Heart left ventricle (tissue), 13 donors: ENCODE measurements at regions not wholly inside any gene's neighbourhood (a gene's known extent, or its start where the extent isn't known, plus 50 kb on each side); places are given as distances from the start of the nearest gene placed in this dataset.

Experiments used
- CTCF ChIP-seq, 12 donors: fragments of 200-600 bp; sonication (generic) in 4 of 12; IDR thresholded peaks; one replicate each; pipeline versions ENCODE4 v1.5.0 to v1.8.0; 2018 to 2022; ENCODE audit warnings: antibody characterized with exemption in 12 of 12, mild to moderate bottlenecking in 5 of 12
- POLR2A ChIP-seq, 2 donors: fragments of 450-650 bp; IDR thresholded peaks; one replicate each; pipeline ENCODE4 v1.6.1; 2017; ENCODE audit warnings: antibody characterized with exemption in 2 of 2, mild to moderate bottlenecking in 2 of 2, moderate library complexity in 2 of 2
- donor health status: ischemic (EF 13 %, LVEDD 7.1; RV severe dilation, severe dysfunction).
- donor health status: DM: no; HTN: yes; CAD: no.
- donor health status: DM: no; HTN: no; CAD: no.
- donor health status: ischemic (EF 25% LVEDD 6.9; RV normal size, moderate dysfunction).
- donor health status: ischemic (EF 25% LVEDD 5.7; RV mildly dilated, moderate dysfunction).
- donor health status: ischemic (EF 35%, LVEDD 5.7; RV mildly dilated, moderate dysfunction).
- donor health status: nonischemic (EF 11% LVEDD 7.7; RV severe dilation, severe dysfunction).
- donor health status: DM: yes; HTN: yes; CAD: no.
- donor health status: PGD.
- donor health status: ischemic (EF 29% LVEDD 5.4; RV normal size, mild dysfunction).
- donor health status: nonischemic (EF 23%, LVEDD 6.1; RV moderate dilation, normal function).

DNA sequence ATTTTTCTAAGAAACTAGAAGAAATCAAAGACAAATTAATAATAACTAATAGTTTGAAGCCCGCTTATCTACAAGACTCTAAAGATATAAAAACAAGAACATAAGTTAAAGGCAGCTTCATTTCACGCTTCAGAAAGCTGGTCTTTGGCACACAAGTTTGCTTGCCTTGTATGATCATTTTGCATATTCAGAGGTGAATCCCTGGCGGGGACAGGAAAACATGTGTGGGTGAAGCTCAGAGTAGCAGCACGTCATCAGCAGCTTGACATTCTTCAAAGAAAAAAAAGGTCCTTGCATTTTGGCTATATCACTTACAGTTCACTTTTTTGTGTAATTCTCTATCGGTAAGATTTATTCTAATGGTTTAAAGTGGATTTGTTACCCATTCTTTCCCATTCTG is 1911.8 kb downstream of the MRPL39 start:
- TF ChIP-seq POLR2A (IDR thresholded peaks at IDR 0.05) (no peak), CTCF (IDR thresholded peaks at IDR 0.05) (no peak)
